Renal cortex interstitium (tissue), 11 donors: ENCODE measurements at regions not wholly inside any gene's neighbourhood (a gene's known extent, or its start where the extent isn't known, plus 50 kb on each side); places are given as distances from the start of the nearest gene placed in this dataset.
"Not testable (repeated sequence)": the region's sequence is repeated elsewhere in the genome, so short reads cannot be mapped to it uniquely, and the experiment has no call there.

Experiments
- DNase-seq, 11 donors: peaks; one replicate each; pipeline ENCODE4 v3.0.0-alpha.2; 2013; ENCODE audit warnings: low read depth in 9 of 11, low spot score in 4 of 11; ENCODE audit errors: extremely low read depth in 1 of 11

DNA sequence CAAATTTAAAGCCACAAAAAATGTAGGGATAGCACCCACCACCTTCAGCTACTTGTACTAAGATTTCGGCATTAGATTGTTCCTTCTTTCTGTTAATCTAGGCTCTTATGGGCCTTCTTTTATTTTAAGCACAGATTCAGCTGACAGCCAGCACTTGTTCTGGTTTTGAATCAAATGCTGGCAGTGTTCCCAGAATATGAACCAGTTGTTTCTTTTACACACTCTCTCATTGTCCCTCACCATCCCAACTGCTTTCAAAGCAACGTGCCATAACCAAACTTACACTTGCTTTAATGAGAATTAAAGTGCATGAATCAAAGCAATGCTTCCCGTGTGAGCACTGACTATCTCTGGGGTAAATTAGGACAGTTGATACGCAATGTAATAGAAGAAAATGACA lies 744.5 kb upstream of the FAM241A start:
- DNase-seq: peak in 2 of 11 donors; percentile 1 to 5

DNA sequence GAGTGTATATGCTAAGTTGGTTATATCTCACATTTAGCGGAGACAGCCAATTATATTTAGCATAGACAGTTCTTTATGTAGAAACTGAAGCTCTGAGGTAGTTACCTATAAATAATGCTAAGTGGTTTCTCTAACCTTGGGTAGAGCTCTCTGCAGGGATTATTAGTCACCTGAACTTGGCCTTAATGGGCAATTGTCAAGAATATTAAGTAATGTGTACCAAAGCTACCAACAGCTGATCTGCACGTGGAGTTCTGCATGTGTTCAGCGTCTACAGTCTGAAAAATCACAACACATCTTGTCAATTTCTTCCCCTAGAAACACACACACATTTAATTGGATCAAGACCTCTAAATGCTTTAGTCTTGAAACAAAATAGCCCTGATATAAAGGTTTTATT lies 740.6 kb upstream of the FAM241A start:
- DNase-seq: no peak

DNA sequence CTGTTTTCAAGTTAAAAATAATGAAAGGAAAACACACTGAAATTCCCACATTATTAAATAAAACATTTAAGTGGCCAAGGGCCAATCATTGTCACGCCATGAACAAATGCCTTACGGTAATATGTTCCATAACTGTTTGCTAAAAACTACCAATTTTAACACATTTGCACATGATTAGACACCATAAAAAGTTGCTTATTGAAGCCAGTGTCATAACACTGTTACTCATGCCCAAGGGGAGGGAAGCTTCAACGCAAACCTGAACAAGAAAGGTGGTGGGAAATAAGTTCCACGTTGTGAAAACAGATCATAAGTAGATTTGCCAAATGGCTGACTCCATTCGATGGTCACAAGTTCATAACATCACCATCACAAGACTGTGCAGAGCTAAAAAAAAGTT lies 739.3 kb upstream of the FAM241A start:
- DNase-seq: no peak

DNA sequence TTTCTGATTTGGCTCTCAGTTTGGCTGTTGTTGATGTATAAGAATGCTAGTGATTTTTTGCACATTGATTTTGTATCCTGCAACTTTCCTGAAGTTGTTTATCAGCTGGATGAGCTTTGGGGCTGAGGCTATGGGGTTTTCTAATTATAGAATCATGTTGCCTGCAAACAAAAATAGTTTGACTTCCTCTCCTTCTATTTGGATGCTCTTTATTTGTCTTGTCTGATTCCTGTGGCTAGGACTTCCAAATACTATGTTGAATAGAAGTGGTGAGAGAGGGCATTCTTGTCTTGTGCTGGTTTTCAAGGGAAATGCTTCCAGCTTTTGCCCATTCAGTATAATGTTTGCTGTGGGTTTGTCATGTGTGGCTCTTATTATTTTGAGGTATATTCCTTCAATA lies 734.7 kb upstream of the FAM241A start:
- no peak for DNase-seq

DNA sequence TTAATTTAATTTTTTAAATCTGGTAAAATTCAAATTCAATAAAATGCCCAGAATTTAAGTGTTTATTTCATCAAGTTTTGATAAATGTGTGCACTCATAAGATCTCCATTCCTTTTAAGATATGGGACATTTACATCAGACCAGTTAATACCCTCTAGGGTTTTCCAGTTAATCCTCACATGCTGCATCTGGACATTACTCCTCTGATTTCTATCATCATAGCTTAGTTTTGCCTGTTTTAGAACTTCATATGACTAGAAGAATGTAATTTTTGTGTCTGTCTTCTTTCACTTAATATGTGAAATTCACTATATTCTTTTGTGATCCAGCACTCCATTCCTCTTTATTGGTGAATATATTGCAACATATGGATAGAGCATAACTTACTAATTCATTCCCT lies 727.7 kb upstream of the FAM241A start:
- DNase-seq: no peak

DNA sequence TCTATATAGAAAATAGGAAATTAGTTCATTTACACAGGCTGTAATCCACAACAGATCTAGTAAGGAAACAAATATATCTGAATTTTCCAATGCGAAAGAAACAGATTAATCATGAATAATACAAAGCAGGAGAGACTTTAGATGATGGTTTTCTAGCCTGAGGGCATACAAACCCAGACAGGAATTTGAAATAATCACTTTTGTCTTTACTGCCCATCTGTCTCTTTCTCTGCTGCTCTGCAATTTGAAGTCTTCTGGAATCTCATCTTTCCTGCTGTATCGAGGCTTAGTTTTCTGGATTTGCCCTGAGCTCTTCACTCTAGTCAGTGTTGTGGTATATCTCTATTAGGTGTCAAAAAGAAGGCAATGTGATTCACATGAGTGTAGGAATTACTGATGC lies 711.8 kb upstream of the FAM241A start:
- no peak for DNase-seq

DNA sequence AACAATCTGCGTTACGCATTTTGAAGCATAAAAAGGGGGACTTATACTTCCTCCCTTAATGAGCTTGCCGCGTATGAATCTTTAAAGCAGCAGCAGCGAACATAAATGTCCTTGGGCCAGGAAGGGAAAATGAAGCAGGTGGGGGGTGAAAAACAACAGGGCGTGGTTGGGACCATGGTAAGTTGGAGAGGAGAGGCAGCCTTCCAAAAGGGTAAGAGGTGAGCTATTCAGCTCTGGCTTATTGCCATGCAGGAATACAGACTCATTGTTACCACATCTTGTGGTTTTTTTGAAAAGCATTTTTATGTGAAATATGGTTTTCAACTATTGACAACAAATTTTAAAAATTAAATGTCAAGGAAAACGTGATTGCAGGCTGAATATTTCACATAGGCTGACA lies 710.7 kb upstream of the FAM241A start:
- DNase-seq: no peak

DNA sequence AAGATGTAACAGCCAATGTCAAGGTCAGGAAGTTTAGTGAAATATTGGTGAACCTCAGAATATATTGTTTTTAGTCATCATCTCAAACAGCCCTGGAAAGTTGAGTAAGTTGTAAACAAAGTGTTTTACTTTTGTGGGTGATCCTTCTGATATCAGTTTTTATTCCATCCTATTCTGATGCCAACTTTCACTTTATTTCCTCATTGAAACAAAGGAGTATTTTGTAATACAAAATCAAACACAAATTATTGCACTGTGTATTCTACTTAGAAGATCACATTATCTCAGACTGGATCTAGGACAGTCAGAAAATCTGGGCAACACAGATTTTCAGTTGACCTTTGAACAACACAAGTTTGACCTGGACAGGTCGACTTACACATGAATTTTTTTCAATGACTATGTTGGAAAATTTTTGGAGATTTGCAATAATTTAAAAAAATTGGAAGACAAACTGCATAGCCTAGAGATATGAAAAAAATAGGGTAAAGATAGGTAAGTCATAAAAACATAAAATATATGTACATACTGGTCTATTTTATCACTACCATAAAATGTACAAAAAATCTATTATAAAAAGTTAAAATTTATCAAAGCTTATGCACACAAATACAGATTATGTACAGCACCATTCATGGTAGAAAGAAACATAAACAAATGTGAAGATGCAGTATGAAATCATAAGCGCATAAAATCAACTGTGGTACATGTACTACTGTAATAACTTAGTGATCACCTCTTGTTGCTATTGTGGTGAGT lies 709.1 kb upstream of the FAM241A start:
- no peak for DNase-seq

DNA sequence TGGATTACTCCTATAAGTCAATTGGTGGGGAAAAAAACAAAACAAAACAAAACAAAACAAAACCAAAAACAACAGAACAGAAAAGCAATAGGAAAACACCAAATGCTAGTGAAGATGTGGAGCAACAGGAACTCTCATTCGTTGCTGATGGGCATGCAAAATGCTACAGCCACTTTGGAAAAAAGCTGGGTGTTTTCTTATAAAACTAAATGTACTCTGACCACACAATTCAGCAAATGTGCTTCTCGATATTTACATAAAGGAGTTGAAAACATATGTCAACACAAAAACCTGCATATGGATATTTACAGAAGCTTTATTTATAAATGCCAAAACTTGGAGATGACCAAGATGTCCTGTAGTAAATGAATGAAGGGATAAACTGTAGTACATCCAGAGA lies 703.6 kb upstream of the FAM241A start:
- DNase-seq: no peak

DNA sequence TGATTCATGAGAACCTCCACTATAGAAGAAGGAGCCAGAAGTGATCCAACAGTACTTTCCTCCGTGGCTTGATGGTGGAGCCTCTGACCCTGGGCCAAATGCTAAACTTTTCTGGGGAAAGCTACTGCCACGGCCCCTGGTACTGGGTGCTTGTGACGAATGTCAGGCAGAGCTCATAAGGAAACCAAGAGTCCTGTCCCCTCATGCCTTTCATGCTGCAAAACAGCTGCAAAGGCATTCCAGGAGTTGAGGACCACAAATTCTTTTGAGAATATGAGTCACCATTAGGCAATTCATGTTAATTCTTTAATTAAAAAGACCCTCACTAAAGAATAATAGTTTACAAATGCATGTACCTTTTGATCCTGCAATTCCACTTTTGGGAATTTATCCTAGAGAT lies 700.4 kb upstream of the FAM241A start:
- DNase-seq: not testable (repeated sequence)

DNA sequence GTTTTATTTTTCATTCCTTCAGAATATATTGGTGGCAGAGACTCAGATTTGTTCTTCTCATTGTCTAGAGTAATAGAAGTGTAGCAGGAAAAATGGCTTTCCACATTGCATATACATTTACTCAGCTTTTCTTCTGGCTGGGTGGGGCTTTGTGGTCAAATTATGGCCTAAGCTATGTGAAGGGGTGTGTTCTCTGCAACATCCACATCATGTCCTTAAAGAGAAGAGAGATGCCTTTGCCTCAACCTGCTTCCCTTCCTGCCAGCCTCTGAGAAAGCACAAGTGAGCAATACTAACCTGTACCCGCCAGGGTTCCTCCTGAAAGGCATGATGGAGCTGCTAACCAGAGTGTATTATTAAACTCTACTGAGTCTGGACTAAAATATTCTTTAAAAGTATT lies 695.6 kb upstream of the FAM241A start:
- no peak for DNase-seq

DNA sequence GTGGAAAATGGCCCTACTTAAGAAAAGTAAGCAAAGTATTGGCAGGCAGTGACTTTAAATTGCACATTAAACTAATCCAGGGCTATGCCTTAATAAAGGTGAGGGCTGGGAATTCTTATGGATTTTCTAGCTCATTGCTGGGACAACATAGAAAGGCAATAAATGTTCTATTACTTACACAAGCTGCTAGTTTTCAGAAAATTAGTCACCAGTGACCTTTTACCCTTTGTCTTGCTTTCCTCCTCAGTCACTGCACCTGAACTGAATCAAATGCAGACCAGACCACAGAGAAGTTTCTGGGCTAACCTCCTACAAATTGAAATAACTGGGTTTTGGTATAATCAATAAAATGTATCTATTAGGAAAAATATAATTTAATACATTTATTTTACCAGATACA lies 694.4 kb upstream of the FAM241A start:
- DNase-seq: no peak

DNA sequence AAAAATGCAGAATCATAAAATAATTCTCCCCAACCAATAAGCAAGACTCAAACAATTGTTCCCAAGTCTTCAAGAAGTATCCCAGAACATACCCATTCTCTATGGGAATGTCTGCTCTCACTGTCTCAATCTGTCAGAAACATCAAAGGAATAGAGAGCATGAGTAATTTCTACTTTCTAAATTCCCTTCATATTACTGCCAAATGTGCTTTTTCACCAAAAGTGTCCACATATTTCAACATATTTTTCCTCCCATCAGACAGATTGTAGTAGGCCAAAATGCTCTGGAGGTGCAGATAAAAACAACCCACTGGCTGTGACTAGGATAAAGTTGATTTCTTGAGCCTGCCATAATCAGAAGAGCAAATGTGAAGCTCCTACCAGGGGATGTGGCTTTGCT lies 692.0 kb upstream of the FAM241A start:
- DNase-seq: no peak

DNA sequence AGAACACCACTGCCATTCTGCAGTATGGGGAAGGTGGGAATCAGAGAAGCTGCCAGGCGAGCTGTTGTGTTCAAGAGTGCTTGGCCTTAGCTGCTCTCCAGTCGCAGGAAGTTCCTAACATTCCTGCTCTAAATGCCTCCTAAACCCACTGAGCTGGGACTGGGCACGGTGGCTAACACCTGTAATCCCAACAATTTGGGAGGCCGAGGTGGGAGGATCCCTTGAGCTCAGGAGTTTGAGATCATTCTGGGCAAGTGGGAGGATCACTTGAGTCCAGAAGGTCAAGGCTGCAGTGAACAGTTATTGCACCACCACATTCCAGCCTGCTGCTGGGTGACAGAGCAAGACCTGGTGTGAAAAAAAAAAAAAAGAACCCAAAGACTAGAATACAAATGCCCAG lies 690.3 kb upstream of the FAM241A start:
- DNase-seq: no peak

DNA sequence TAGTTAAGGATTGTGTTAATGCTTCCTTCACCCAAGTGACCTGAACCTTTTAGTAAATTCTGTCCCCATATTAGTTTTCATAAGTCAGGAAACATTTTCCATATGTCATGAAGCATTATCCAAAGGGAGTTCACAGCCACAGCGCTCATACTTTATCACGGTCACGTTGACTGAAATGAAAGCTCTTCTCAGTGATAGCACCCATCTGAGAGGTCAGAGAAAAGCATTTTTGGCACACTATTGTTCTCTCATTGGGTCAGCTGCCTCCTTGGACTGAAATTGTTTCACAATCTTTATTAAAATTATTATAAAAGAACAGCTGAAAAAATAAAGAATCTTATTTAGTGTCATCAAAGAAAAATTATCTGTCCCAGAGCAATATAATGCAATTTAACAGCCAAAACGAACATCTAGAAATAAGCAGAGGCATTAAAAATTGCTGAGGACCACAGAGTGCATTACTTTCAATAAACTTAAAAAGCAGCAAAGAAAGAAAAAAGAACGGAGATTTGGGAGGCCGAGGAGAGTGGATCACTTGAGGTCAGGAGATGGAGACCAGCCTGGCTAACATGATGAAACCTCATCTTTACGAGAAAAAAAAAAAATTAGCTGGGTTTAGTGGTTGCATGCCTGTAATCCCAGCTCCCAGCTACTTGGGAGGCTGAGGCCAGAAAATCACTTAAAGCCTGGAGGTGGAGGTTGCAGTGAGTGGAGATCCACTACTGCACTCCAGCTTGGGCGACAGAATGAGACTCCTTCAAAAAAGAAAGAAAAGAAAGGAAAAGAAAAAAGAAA lies 680.8 kb upstream of the FAM241A start:
- DNase-seq: no peak

DNA sequence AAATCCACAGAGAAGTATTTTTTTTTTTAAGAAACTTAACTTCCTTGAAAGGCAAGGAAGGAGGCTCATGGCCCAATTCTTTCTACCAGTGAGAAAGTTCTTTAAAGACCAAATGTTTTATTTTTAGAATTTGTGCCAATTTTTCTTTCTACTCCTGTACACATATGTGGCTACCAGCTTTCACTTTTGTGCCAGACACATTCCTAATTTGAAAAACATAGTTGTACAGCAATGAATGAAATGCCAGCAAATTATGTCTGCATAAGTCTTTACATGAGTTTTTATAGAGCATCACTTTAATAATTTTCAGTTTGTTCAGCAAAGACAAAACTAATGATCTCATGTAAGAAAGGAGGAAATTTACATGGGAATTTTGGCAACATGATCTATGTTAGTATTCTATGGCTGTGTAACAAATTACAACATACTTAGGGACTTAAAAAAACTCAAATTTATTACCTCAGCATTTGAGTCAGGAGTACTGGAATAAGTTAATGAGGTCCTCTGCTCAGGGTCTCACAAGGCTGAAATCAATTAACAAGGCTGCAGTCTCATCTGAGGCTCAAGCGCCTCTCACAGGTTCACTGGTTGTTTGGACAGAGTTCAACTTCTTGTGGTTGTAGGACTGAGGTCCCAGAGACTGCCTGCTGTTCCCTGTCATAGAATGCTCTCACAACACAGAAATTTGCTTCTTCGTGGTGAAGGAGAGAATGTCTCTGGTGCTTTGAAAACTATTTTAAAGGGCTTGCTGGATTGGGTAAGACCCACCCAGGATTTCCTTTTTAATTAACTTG lies 678.2 kb upstream of the FAM241A start:
- no peak for DNase-seq

DNA sequence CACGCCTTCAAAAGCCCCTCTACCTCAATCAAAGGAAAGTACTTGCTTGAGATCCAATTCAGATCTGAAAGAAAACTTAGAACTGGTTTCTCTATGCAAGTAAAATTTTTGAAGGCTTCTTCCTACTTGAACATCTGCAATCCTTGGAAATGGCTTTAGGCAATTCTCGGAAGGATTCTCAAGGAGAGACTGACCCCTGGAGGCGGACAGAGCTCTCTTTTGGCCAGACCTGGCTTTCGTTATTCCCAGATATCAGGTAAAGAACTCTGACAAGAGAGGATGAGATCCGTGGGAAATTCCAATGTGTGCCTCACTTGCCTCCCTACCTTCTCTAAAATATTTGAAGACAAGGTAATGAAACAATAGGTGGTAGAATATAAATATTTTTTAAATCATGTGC lies 670.3 kb upstream of the FAM241A start:
- DNase-seq: peak in 10 of 11 donors; percentile 3 to 35 (median 12)

DNA sequence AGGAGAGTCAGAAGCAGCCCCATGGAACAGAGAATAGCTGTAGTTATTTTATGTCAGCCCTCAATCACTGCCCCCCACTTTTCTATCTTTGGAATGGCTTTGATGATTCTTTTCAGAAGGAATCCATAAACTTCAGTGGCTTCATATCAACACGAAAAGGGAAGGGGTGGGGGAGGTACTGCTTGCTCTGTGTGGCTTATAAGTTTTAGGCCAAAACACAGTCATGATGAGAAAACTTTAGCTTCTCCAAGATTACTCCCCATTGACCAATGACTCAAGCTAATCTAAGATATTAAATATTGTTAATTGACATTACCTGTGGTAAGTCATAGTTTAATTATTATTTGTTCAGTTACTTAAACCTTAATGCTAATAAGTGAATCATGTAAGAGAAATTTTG lies 669.6 kb upstream of the FAM241A start:
- DNase-seq: no peak

DNA sequence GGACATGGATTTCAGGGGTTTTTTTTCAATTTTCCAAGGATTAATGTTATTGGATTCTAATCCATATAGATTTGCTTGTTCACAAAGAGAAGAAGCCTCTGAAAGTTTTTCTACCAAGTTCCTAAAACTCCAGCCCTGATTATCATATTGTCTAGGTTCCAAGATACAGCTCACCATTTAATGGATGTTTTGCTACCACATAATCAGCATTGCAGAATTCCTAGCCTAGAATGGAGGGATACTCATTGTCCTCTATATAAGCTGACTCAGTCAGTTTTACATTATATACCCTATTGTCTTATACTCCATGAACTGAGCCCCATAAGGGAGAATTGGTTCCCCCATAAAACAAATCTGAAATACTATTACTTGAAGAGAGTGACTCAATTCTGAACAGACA lies 664.7 kb upstream of the FAM241A start:
- no peak for DNase-seq
